B cell (primary cell): ENCODE measurements at regions not wholly inside any gene's neighbourhood (a gene's known extent, or its start where the extent isn't known, plus 50 kb on each side); places are given as distances from the start of the nearest gene placed in this dataset.

Source experiments
- ATAC-seq: fragments of 200-7000 bp; cut with Tn5 transposase; one replicate; pipeline ENCODE4 v1.10.0; 2021; ENCODE audit warnings: low read depth, mild to moderate bottlenecking, moderate number of reproducible peaks, moderate library complexity
- CTCF ChIA-PET: fragments of 350-600 bp; sonication (Branson Sonifier 250); formaldehyde crosslinking; loops from one replicate; lab custom pipeline; 2021; ENCODE audit warnings: antibody characterized with exemption, inconsistent platforms; lab: Charles Lee
- POLR2A ChIA-PET: fragments of 350-600 bp; sonication (Branson Sonifier 250); formaldehyde crosslinking; loops from one replicate; lab custom pipeline; 2021; ENCODE audit warnings: antibody characterized with exemption; lab: Charles Lee
- DNase-seq: peaks from one replicate; pipeline ENCODE4 v3.0.0; 2013
- H2AFZ ChIP-seq: 2 replicates; pipeline ENCODE4 v1.6.1; 2012; ENCODE audit warnings: mild to moderate bottlenecking, low read depth, low read length; ENCODE audit not compliant: insufficient read depth, poor library complexity, severe bottlenecking
- H3K27ac ChIP-seq, 2 donors: 1 replicate in 1 of 2; 2 replicates in 1 of 2; pipeline ENCODE4 v1.5.1; 2012 to 2013; ENCODE audit warnings: low read length in 2 of 2, mild to moderate bottlenecking in 2 of 2, moderate library complexity in 1 of 2
- H3K27me3 ChIP-seq, 4 experiments: fragments of 200-600 bp in 1 of 4; sonication (generic) in 1 of 4; replicated peaks in 1 of 4; 1 replicate in 2 of 4; 2 replicates in 2 of 4; pipeline versions ENCODE4 v1.6.1 to v1.7.0; 2013 to 2016; ENCODE audit warnings: low read length in 3 of 4, mild to moderate bottlenecking in 2 of 4, mixed read lengths in 1 of 4, moderate library complexity in 1 of 4; ENCODE audit not compliant: insufficient read depth in 4 of 4, control insufficient read depth in 3 of 4; ENCODE audit errors: control extremely low read depth in 1 of 4
- H3K36me3 ChIP-seq, 2 experiments: replicated peaks in 1 of 2; 1 replicate in 1 of 2; 2 replicates in 1 of 2; pipeline versions ENCODE4 v1.6.1 to v1.7.1; 2013; ENCODE audit warnings: low read length in 1 of 2; ENCODE audit not compliant: insufficient read depth in 2 of 2, control insufficient read depth in 1 of 2; ENCODE audit errors: control extremely low read depth in 1 of 2, extremely low read depth in 1 of 2
- H3K4me1 ChIP-seq, 2 donors: fragments of 200-600 bp in 1 of 2; sonication (generic) in 1 of 2; 1 replicate in 1 of 2; 2 replicates in 1 of 2; pipeline versions ENCODE4 v1.5.1 to v1.6.1; 2013 to 2017; ENCODE audit warnings: low read length in 2 of 2; ENCODE audit not compliant: control insufficient read depth in 2 of 2, insufficient read depth in 2 of 2
- H3K4me2 ChIP-seq: replicated peaks from 2 replicates; pipeline ENCODE3; 2012; ENCODE audit warnings: mild to moderate bottlenecking, low read depth, low read length; ENCODE audit not compliant: poor library complexity, severe bottlenecking
- H3K4me3 ChIP-seq, 5 experiments: fragments of 200-600 bp in 1 of 5; sonication (generic) in 1 of 5; 1 replicate in 3 of 5; 2 replicates in 2 of 5; pipeline versions ENCODE4 v1.5.1 to v1.7.0; 2011 to 2016; ENCODE audit warnings: low read length in 4 of 5, mild to moderate bottlenecking in 4 of 5, low read depth in 2 of 5, control low read depth in 1 of 5, moderate library complexity in 1 of 5; ENCODE audit not compliant: insufficient read depth in 1 of 5; ENCODE audit errors: control extremely low read depth in 1 of 5, extremely low read depth in 1 of 5
- H3K79me2 ChIP-seq: fragments of 200-600 bp; sonication (generic); one replicate; pipeline ENCODE4 v1.6.0; 2016; ENCODE audit warnings: low read length; ENCODE audit not compliant: control insufficient read depth, insufficient read depth
- H3K9ac ChIP-seq: fragments of 200-600 bp; sonication (generic); 2 replicates; pipeline ENCODE4 v1.6.1; 2017; ENCODE audit warnings: mild to moderate bottlenecking, low read length, moderate library complexity
- H3K9me3 ChIP-seq, 3 donors: one replicate each; pipeline versions ENCODE4 v1.6.1 to v1.7.1; 2013; ENCODE audit warnings: low read length in 2 of 3; ENCODE audit not compliant: control insufficient read depth in 2 of 3, insufficient read depth in 1 of 3; ENCODE audit errors: control extremely low read depth in 1 of 3
- H4K20me1 ChIP-seq: 2 replicates; pipeline ENCODE4 v1.6.0; 2012; ENCODE audit warnings: mild to moderate bottlenecking, low read length; ENCODE audit not compliant: insufficient read depth, control insufficient read depth, poor library complexity, severe bottlenecking
- H3K27ac Mint-ChIP-seq: one replicate; pipeline ENCODE4 v1.8.0; 2021; ENCODE audit warnings: mixed read lengths
- H3K27me3 Mint-ChIP-seq: one replicate; pipeline ENCODE4 v1.8.0; 2021; ENCODE audit warnings: mixed read lengths
- H3K4me1 Mint-ChIP-seq: one replicate; pipeline ENCODE4 v1.8.0; 2021; ENCODE audit warnings: mixed read lengths
- H3K4me3 Mint-ChIP-seq: one replicate; pipeline ENCODE4 v1.8.0; 2021; ENCODE audit warnings: mixed read lengths
- H3K9me3 Mint-ChIP-seq: one replicate; pipeline ENCODE4 v1.8.0; 2022; ENCODE audit warnings: mixed read lengths; ENCODE audit not compliant: insufficient read depth
- EZH2 ChIP-seq: IDR thresholded peaks from 2 replicates; pipeline ENCODE4 v1.6.1; 2012; ENCODE audit warnings: borderline replicate concordance, low read depth, mild to moderate bottlenecking, moderate library complexity, low read length; ENCODE audit not compliant: insufficient read depth, poor library complexity, severe bottlenecking
- WGBS: methylation state at CpG from one replicate; pipeline ENCODE4 v1.1.5; 2013; ENCODE audit warnings: missing lambda C conversion rate; ENCODE audit not compliant: insufficient coverage; 5-methylcytosine and 5-hydroxymethylcytosine counted together
- intact Hi-C: fragments of 100-400 bp; cut with micrococcal nuclease; formaldehyde crosslinking; loops from one replicate; pipeline ENCODE4 v1.10.0; 2022
- TF ChIP-seq, protein P1 (sequence below): fragments of 200-600 bp; IDR thresholded peaks from one replicate; pipeline ENCODE4 v1.8.0; 2022; ENCODE audit warnings: antibody characterized with exemption, mild to moderate bottlenecking

GRCh38 chr3:56881841-56882240 is 80.1 kb upstream of the ARHGEF3 start:
- Histone ChIP-seq H2AFZ (no peak overlapping the region), H3K27me3 (no peaks in the 10 kb centered on the region), H3K79me2 (no peaks in the 10 kb centered on the region), H4K20me1 (no peaks in the 10 kb centered on the region), H3K36me3 (no peaks in the 10 kb centered on the region), H3K4me3 (no peak overlapping the region), H3K27ac (no peak overlapping the region), H3K9me3 (no peaks in the 10 kb centered on the region), H3K9ac (no peak overlapping the region), H3K4me1 (peaks cover 1 to 2% of the 10 kb centered on the region in 2 donors), H3K4me2 (no peak overlapping the region)
- Mint-ChIP-seq H3K27me3 (no peaks in the 10 kb centered on the region), H3K9me3 (no peaks in the 10 kb centered on the region), H3K4me3 (no peak overlapping the region), H3K27ac (no peak overlapping the region), H3K4me1 (peaks cover 8% of the 10 kb centered on the region)
- ChIA-PET CTCF (interaction anchor here (1.6 kb wide), 1 partner anchor 34 kb away, joined by 4 read pairs; no protein-coding TSS in a partner anchor), POLR2A (no interaction called here)
- TF ChIP-seq, protein P1, sequence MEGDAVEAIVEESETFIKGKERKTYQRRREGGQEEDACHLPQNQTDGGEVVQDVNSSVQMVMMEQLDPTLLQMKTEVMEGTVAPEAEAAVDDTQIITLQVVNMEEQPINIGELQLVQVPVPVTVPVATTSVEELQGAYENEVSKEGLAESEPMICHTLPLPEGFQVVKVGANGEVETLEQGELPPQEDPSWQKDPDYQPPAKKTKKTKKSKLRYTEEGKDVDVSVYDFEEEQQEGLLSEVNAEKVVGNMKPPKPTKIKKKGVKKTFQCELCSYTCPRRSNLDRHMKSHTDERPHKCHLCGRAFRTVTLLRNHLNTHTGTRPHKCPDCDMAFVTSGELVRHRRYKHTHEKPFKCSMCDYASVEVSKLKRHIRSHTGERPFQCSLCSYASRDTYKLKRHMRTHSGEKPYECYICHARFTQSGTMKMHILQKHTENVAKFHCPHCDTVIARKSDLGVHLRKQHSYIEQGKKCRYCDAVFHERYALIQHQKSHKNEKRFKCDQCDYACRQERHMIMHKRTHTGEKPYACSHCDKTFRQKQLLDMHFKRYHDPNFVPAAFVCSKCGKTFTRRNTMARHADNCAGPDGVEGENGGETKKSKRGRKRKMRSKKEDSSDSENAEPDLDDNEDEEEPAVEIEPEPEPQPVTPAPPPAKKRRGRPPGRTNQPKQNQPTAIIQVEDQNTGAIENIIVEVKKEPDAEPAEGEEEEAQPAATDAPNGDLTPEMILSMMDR, result no peak
- TF ChIP-seq EZH2, result no peak
- WGBS, result 100% methylated on average over 2 of the region's 2 CpGs
- ATAC-seq (no peak), DNase-seq (no peak)
- intact Hi-C loops, result no loop called here

DNA sequence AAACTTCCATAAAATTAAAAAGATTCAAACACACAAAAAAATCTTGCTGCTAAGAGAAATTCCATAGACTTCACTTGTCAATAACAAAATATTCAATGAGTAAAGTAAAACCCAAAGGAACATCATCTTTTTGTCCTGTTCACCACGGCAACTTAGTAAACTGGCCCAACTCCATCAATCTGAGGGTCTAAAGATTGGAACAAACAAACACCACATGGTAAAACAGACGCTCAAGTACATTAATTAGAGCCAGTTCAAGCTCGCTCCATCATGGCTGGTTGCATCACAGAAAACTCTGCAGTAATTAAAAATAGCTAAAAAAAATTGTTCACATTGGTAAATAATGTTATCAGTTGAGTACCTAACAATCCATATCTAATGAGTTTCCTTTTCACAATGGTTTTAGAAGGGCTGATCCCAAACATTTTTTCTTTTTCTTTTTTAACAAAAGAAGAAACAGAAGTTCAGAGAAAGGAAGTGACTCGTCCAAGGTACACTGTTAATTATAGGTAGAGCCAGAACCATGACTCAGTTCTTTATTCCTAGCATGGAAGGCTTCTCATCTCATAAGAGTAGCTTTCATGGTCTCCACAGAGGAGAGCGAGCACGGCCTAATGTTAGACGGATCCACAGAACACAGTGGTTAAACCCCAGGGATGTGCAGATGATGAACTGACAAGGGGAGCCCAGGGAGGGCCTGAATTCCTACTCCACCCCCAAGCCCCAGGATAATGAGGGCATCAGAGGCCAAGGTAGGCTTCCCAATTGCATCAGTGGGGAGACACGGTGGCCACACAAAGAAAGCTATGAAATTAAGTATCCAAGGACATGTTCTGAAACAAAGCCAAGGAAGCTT is 79.2 kb upstream of the ARHGEF3 start:
- Histone ChIP-seq H3K9ac (no peak overlapping the region), H3K79me2 (no peaks in the 10 kb centered on the region), H3K4me1 (no peaks in the 10 kb centered on the region), H3K9me3 (no peaks in the 10 kb centered on the region), H3K4me3 (no peak overlapping the region), H4K20me1 (no peaks in the 10 kb centered on the region), H2AFZ (no peak overlapping the region), H3K27ac (no peak overlapping the region), H3K27me3 (no peaks in the 10 kb centered on the region), H3K36me3 (no peaks in the 10 kb centered on the region), H3K4me2 (no peak overlapping the region)
- no peak overlapping the region for H3K27ac Mint-ChIP-seq
- ChIA-PET POLR2A (no interaction called here), CTCF (no interaction called here)
- H3K4me1 Mint-ChIP-seq, result no peaks in the 10 kb centered on the region
- DNase-seq, result no peak
- intact Hi-C loops, result no loop called here
- H3K4me3 Mint-ChIP-seq, result no peak overlapping the region
- TF ChIP-seq, protein P1, result no peak
- no peak for TF ChIP-seq EZH2
- 100% methylated on average over 4 of the region's 8 CpGs for WGBS
- no peak for ATAC-seq
- no peaks in the 10 kb centered on the region for H3K27me3 Mint-ChIP-seq
- no peaks in the 10 kb centered on the region for H3K9me3 Mint-ChIP-seq
